H1 (cell line): ENCODE measurements at regions not wholly inside any gene's neighbourhood (a gene's known extent, or its start where the extent isn't known, plus 50 kb on each side); places are given as distances from the start of the nearest gene placed in this dataset.

Source experiments
- CTCF ChIA-PET: fragments of 300-600 bp; sonication (Branson Sonifier 250); formaldehyde crosslinking; loops from one replicate; lab custom pipeline; 2021; ENCODE audit not compliant: partially characterized antibody; lab: Charles Lee
- POLR2A ChIA-PET: fragments of 300-600 bp; sonication (Branson Sonifier 250); formaldehyde crosslinking; loops from one replicate; lab custom pipeline; 2021; ENCODE audit warnings: inconsistent platforms; ENCODE audit not compliant: partially characterized antibody; lab: Charles Lee
- DNase-seq, 2 experiments: peaks; one replicate each; pipeline versions ENCODE4 v3.0.0 to v3.0.0-alpha.2; 2010 to 2022; ENCODE audit warnings: low spot score in 2 of 2, low read depth in 1 of 2, mixed read lengths in 1 of 2
- FAIRE-seq: peaks from 2 replicates; lab custom pipeline; 2011; peaks lifted over from hg19 to GRCh38; lab: Jason Lieb, UNC
- H2AFZ ChIP-seq: 2 replicates; pipeline ENCODE4 v1.8.1; 2012; ENCODE audit warnings: low read length, inconsistent platforms
- H2AK5ac ChIP-seq: 2 replicates; pipeline ENCODE4 v1.6.1; 2013; ENCODE audit warnings: low read depth, low read length
- H2BK120ac ChIP-seq: replicated peaks from 2 replicates; pipeline ENCODE3; 2013; ENCODE audit warnings: low read depth, low read length, inconsistent platforms
- H2BK12ac ChIP-seq: 2 replicates; pipeline ENCODE4 v1.6.1; 2013; ENCODE audit warnings: low read depth, low read length
- H2BK15ac ChIP-seq: 2 replicates; pipeline ENCODE4 v1.6.1; 2013; ENCODE audit warnings: low read length
- H2BK20ac ChIP-seq: 2 replicates; pipeline ENCODE4 v1.6.1; 2013; ENCODE audit warnings: low read length
- H2BK5ac ChIP-seq: 2 replicates; pipeline ENCODE4 v1.6.1; 2013; ENCODE audit warnings: low read depth, low read length
- H3K14ac ChIP-seq: 2 replicates; pipeline ENCODE4 v1.6.1; 2013; ENCODE audit warnings: inconsistent platforms; ENCODE audit not compliant: insufficient read length
- H3K18ac ChIP-seq: 2 replicates; pipeline ENCODE4 v1.6.1; 2013; ENCODE audit warnings: low read length; ENCODE audit errors: extremely low read depth
- H3K23ac ChIP-seq: 2 replicates; pipeline ENCODE4 v1.6.1; 2013; ENCODE audit warnings: inconsistent platforms; ENCODE audit not compliant: insufficient read length
- H3K23me2 ChIP-seq: 2 replicates; pipeline ENCODE4 v1.6.1; 2013; ENCODE audit warnings: low read depth, low read length
- H3K27ac ChIP-seq: 2 replicates; pipeline ENCODE4 v1.6.1; 2011; ENCODE audit warnings: low read depth, low read length, inconsistent platforms
- H3K27me3 ChIP-seq, 4 experiments: replicated peaks in 1 of 4; 1 replicate in 1 of 4; 2 replicates in 3 of 4; pipeline versions ENCODE4 v1.6.1 to v1.8.1; 2011 to 2013; ENCODE audit warnings: low read length in 3 of 4, mild to moderate bottlenecking in 3 of 4, inconsistent platforms in 2 of 4, mixed read lengths in 2 of 4, moderate library complexity in 1 of 4; ENCODE audit not compliant: control insufficient read depth in 3 of 4, insufficient read depth in 3 of 4; ENCODE audit errors: extremely low read depth in 1 of 4
- H3K36me3 ChIP-seq, 4 experiments: 2 replicates each; pipeline versions ENCODE4 v1.6.1 to v1.8.1; 2011 to 2013; ENCODE audit warnings: mild to moderate bottlenecking in 4 of 4, low read length in 3 of 4, moderate library complexity in 2 of 4, control low read depth in 1 of 4, inconsistent platforms in 1 of 4; ENCODE audit not compliant: insufficient read depth in 4 of 4, control insufficient read depth in 2 of 4
- H3K4ac ChIP-seq: replicated peaks from 2 replicates; pipeline ENCODE3; 2013; ENCODE audit warnings: low read length, low read depth, mixed read lengths, inconsistent platforms; ENCODE audit not compliant: insufficient read length
- H3K4me1 ChIP-seq, 4 experiments: replicated peaks in 1 of 4; 1 replicate in 1 of 4; 2 replicates in 3 of 4; pipeline versions ENCODE4 v1.6.1 to v1.8.1; 2011 to 2013; ENCODE audit warnings: low read length in 3 of 4, inconsistent platforms in 2 of 4, mixed read lengths in 1 of 4; ENCODE audit not compliant: insufficient read depth in 4 of 4, control insufficient read depth in 3 of 4
- H3K4me2 ChIP-seq, 2 experiments: 2 replicates each; pipeline versions ENCODE4 v1.6.1 to v1.8.1; 2011 to 2013; ENCODE audit warnings: low read depth in 2 of 2, low read length in 2 of 2, control low read depth in 1 of 2, inconsistent platforms in 1 of 2, mild to moderate bottlenecking in 1 of 2; ENCODE audit not compliant: insufficient read depth in 1 of 2
- H3K4me3 ChIP-seq, 4 experiments: fragments of 200-600, 300-600 bp in 1 of 4; sonication (generic), shearing (Covaris generic), sonication (Bioruptor Twin) in 1 of 4; 2 replicates each; pipeline versions ENCODE4 v1.5.1 to v1.8.1; 2011 to 2016; ENCODE audit warnings: low read length in 4 of 4, low read depth in 3 of 4, control low read depth in 2 of 4, inconsistent platforms in 2 of 4, mild to moderate bottlenecking in 2 of 4, mixed read lengths in 1 of 4, moderate library complexity in 1 of 4; ENCODE audit not compliant: insufficient read depth in 2 of 4; ENCODE audit errors: extremely low read depth in 1 of 4
- H3K56ac ChIP-seq: replicated peaks from 2 replicates; pipeline ENCODE3; 2013; ENCODE audit warnings: low read depth, mild to moderate bottlenecking, mixed read lengths, low read length, inconsistent platforms; ENCODE audit not compliant: insufficient read length
- H3K79me1 ChIP-seq: 2 replicates; pipeline ENCODE4 v1.6.1; 2013; ENCODE audit warnings: low read depth, low read length, control low read depth
- H3K79me2 ChIP-seq, 2 experiments: 2 replicates each; pipeline versions ENCODE4 v1.6.1 to v1.8.1; 2012 to 2013; ENCODE audit warnings: low read length in 2 of 2, mild to moderate bottlenecking in 2 of 2, inconsistent platforms in 1 of 2; ENCODE audit not compliant: insufficient read depth in 2 of 2, control insufficient read depth in 1 of 2
- H3K9ac ChIP-seq, 4 experiments: replicated peaks in 1 of 4; 1 replicate in 1 of 4; 2 replicates in 3 of 4; pipeline versions ENCODE4 v1.6.1 to v1.8.1; 2011 to 2013; ENCODE audit warnings: low read depth in 3 of 4, low read length in 3 of 4, control low read depth in 2 of 4, mild to moderate bottlenecking in 2 of 4, moderate library complexity in 2 of 4, inconsistent platforms in 1 of 4; ENCODE audit errors: extremely low read depth in 1 of 4
- H3K9me3 ChIP-seq, 2 experiments: 2 replicates each; pipeline versions ENCODE4 v1.6.1 to v1.8.1; 2012 to 2013; ENCODE audit warnings: mild to moderate bottlenecking in 2 of 2, moderate library complexity in 2 of 2, control low read depth in 1 of 2, inconsistent platforms in 1 of 2, low read depth in 1 of 2, low read length in 1 of 2, mixed read lengths in 1 of 2; ENCODE audit not compliant: insufficient read depth in 2 of 2
- H4K20me1 ChIP-seq, 2 experiments: replicated peaks in 1 of 2; 2 replicates each; pipeline versions ENCODE3 to v1.8.1; 2011 to 2013; ENCODE audit warnings: inconsistent platforms in 2 of 2, low read length in 2 of 2, mild to moderate bottlenecking in 1 of 2; ENCODE audit not compliant: insufficient read depth in 2 of 2, control insufficient read depth in 1 of 2
- H4K5ac ChIP-seq: 2 replicates; pipeline ENCODE4 v1.6.1; 2013; ENCODE audit warnings: low read length, low read depth, mixed read lengths, inconsistent platforms; ENCODE audit not compliant: insufficient read length
- H4K8ac ChIP-seq: 2 replicates; pipeline ENCODE4 v1.8.0; 2013; ENCODE audit warnings: mild to moderate bottlenecking, moderate library complexity, low read length, inconsistent platforms; ENCODE audit not compliant: insufficient read depth; ENCODE audit errors: extremely low read depth
- H4K91ac ChIP-seq: replicated peaks from 2 replicates; pipeline ENCODE3; 2013; ENCODE audit warnings: low read length, mixed read lengths, inconsistent platforms; ENCODE audit not compliant: insufficient read length
- ASH2L ChIP-seq: fragments of 200-600, 300-600 bp; sonication (generic); IDR thresholded peaks from one replicate; pipeline ENCODE4 v1.7.1; 2017; ENCODE audit warnings: low read length
- CHD2 ChIP-seq: IDR thresholded peaks from 2 replicates; pipeline ENCODE4 v1.6.1; 2012; ENCODE audit warnings: low read length, improper control_type of control experiment
- SP4 ChIP-seq: IDR thresholded peaks from 2 replicates; pipeline ENCODE4 v1.6.1; 2012; ENCODE audit warnings: low read length, inconsistent platforms
- WGBS, 2 experiments: shearing (Covaris generic) in 1 of 2; methylation state at CpG; one replicate each; pipeline versions ENCODE4 v1.1.6 to v1.1.7; 2013 to 2015; ENCODE audit warnings: low lambda C conversion rate in 2 of 2, mixed read lengths in 2 of 2, inconsistent platforms in 1 of 2, low coverage in 1 of 2, missing lambda C conversion rate in 1 of 2; ENCODE audit not compliant: insufficient replicate concordance in 2 of 2, insufficient coverage in 1 of 2, insufficient read length in 1 of 2; ENCODE audit errors: extremely low coverage in 1 of 2, missing lambda C conversion rate in 1 of 2; 5-methylcytosine and 5-hydroxymethylcytosine counted together

DNA sequence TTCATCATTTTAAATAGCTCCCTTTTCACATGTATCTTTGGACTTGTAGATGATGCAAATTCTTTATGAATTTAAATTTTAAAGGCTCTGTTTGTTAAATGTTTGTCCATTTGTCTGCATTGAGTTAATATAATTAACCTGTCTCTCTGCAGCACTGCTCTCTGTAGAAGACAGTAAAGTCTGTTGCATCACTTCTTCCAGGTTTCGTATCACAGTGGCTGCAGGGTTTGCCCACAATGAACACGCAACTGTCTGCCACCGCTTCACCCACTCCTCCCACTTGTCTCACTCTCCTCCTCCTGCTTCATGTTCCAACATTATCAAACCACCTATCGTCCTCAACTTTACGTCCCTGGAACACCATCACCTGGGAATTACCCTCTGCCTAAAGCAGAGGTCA is 231.3 kb upstream of the SLC30A5 start:
- Histone ChIP-seq H3K56ac (no peak overlapping the region), H2AFZ (no peak overlapping the region), H3K27ac (no peak overlapping the region), H2BK5ac (no peak overlapping the region), H3K4me2 (no peak overlapping the region), H3K23me2 (no peaks in the 10 kb centered on the region), H2AK5ac (no peak overlapping the region), H2BK120ac (no peak overlapping the region), H3K23ac (no peak overlapping the region), H3K79me1 (no peaks in the 10 kb centered on the region), H3K14ac (no peak overlapping the region), H4K91ac (no peak overlapping the region), H3K4me3 (no peak overlapping the region), H3K4ac (no peak overlapping the region), H3K36me3 (no peaks in the 10 kb centered on the region), H3K9ac (no peak overlapping the region), H2BK12ac (0 out of 2 replicates have a peak overlapping the region, but pooled peaks have one; percentile 43), H4K5ac (no peak overlapping the region), H2BK15ac (0 out of 2 replicates have a peak overlapping the region, but pooled peaks have one; percentile 18), H3K79me2 (no peaks in the 10 kb centered on the region), H4K20me1 (no peaks in the 10 kb centered on the region), H3K4me1 (no peaks in the 10 kb centered on the region), H3K27me3 (no peaks in the 10 kb centered on the region), H4K8ac (no peak overlapping the region), H3K9me3 (peaks cover 4 to 12% of the 10 kb centered on the region in 2 experiments), H3K18ac (no peak overlapping the region), H2BK20ac (no peak overlapping the region)
- ChIA-PET CTCF (interaction anchor here (1.7 kb wide), 1 partner anchor 10 kb away, joined by 4 read pairs; no protein-coding TSS in a partner anchor), POLR2A (no interaction called here)
- 89% methylated on average over 5 of the region's 5 CpGs; no CpG with 5 or more reads in 1 of the 2 experiments for WGBS, 2 experiments
- FAIRE-seq, result no peak
- no peak for DNase-seq
- TF ChIP-seq CHD2 (no peak), ASH2L (no peak), SP4 (no peak)
